ENCODE measurements at regions not wholly inside any gene's neighbourhood (a gene's known extent, or its start where the extent isn't known, plus 50 kb on each side); places are given as distances from the start of the nearest gene placed in this dataset.
"Not testable (repeated sequence)": the region's sequence is repeated elsewhere in the genome, so short reads cannot be mapped to it uniquely, and the experiment has no call there.

GRCh38 chr21:35730325-35730724 is 330.0 kb downstream of the SETD4 start:
- Mint-ChIP-seq H3K4me3 (no peak overlapping the region), H3K4me1 (no peaks in the 10 kb centered on the region), H3K9me3 (peaks cover 0 to 2% of the 10 kb centered on the region in 2 donors), H3K36me3 (peaks cover 0 to 1% of the 10 kb centered on the region in 2 donors), H3K27me3 (peaks cover 44 to 77% of the 10 kb centered on the region in 2 donors), H3K27ac (no peak overlapping the region)
- DNase-seq, result no peak
- ATAC-seq (replicated peaks), result no peak

- ATAC-seq (replicated peaks) (no peak), DNase-seq (no peak)
- Mint-ChIP-seq H3K27ac (no peak overlapping the region), H3K4me3 (no peak overlapping the region), H3K27me3 (peaks cover 44 to 76% of the 10 kb centered on the region in 2 donors), H3K4me1 (no peaks in the 10 kb centered on the region), H3K9me3 (peaks cover 0 to 4% of the 10 kb centered on the region in 2 donors), H3K36me3 (peaks cover 0 to 1% of the 10 kb centered on the region in 2 donors)
Measured at GRCh38 chr21:35727830-35728229, 332.5 kb downstream of the SETD4 start.

- Mint-ChIP-seq H3K4me1 (peaks cover 0 to 8% of the 10 kb centered on the region in 2 donors), H3K27ac (no peak overlapping the region), H3K36me3 (peaks cover 0 to 1% of the 10 kb centered on the region in 2 donors), H3K4me3 (no peak overlapping the region), H3K27me3 (peaks cover 45 to 64% of the 10 kb centered on the region in 2 donors), H3K9me3 (peaks cover 5 to 10% of the 10 kb centered on the region in 2 donors)
- ATAC-seq (replicated peaks) (no peak), DNase-seq (no peak)
Measured at GRCh38 chr21:35724156-35724555, 336.2 kb downstream of the SETD4 start.

GRCh38 chr21:35721701-35722100 is 338.6 kb downstream of the SETD4 start:
- H3K27ac Mint-ChIP-seq, result no peak overlapping the region
- H3K36me3 Mint-ChIP-seq, result peaks cover 0 to 1% of the 10 kb centered on the region in 2 donors
- no peak overlapping the region for H3K4me3 Mint-ChIP-seq
- peaks cover 34 to 49% of the 10 kb centered on the region in 2 donors for H3K27me3 Mint-ChIP-seq
- ATAC-seq (replicated peaks) (no peak), DNase-seq (no peak)
- H3K4me1 Mint-ChIP-seq, result peaks cover 0 to 8% of the 10 kb centered on the region in 2 donors
- H3K9me3 Mint-ChIP-seq, result peaks cover 5 to 10% of the 10 kb centered on the region in 2 donors

- no peaks in the 10 kb centered on the region for H3K36me3 Mint-ChIP-seq
- peak; percentile 49 to 53 for ATAC-seq (replicated peaks)
- H3K4me1 Mint-ChIP-seq, result peaks cover 0 to 8% of the 10 kb centered on the region in 2 donors
- peaks cover 31 to 56% of the 10 kb centered on the region in 2 donors for H3K27me3 Mint-ChIP-seq
- H3K4me3 Mint-ChIP-seq, result peak overlapping the region in 1 of 2 donors; percentile 10
- no peak for DNase-seq
- no peak overlapping the region for H3K27ac Mint-ChIP-seq
- H3K9me3 Mint-ChIP-seq, result peaks cover 5 to 7% of the 10 kb centered on the region in 2 donors
Measured at GRCh38 chr21:35720208-35720731, 340.1 kb downstream of the SETD4 start.

GRCh38 chr21:35719080-35719479 is 341.2 kb downstream of the SETD4 start:
- Mint-ChIP-seq H3K36me3 (no peaks in the 10 kb centered on the region), H3K27me3 (peaks cover 32 to 51% of the 10 kb centered on the region in 2 donors), H3K27ac (no peak overlapping the region), H3K9me3 (peaks cover 5 to 7% of the 10 kb centered on the region in 2 donors), H3K4me3 (no peak overlapping the region), H3K4me1 (peaks cover 0 to 8% of the 10 kb centered on the region in 2 donors)
- ATAC-seq (replicated peaks), result no peak
- DNase-seq, result no peak

GRCh38 chr21:35716876-35717565 is 343.3 kb downstream of the SETD4 start:
- Mint-ChIP-seq H3K27ac (no peak overlapping the region), H3K36me3 (no peaks in the 10 kb centered on the region), H3K9me3 (peaks cover 3% of the 10 kb centered on the region in 2 donors), H3K4me3 (no peak overlapping the region), H3K4me1 (peaks cover 0 to 8% of the 10 kb centered on the region in 2 donors), H3K27me3 (peaks cover 29 to 42% of the 10 kb centered on the region in 2 donors)
- no peak for DNase-seq
- no peak for ATAC-seq (replicated peaks)

- peaks cover 21 to 42% of the 10 kb centered on the region in 2 donors for H3K27me3 Mint-ChIP-seq
- no peaks in the 10 kb centered on the region for H3K4me1 Mint-ChIP-seq
- no peaks in the 10 kb centered on the region for H3K9me3 Mint-ChIP-seq
- no peak for DNase-seq
- ATAC-seq (replicated peaks), result no peak
- no peaks in the 10 kb centered on the region for H3K36me3 Mint-ChIP-seq
- no peak overlapping the region for H3K4me3 Mint-ChIP-seq
- H3K27ac Mint-ChIP-seq, result no peak overlapping the region
Measured at GRCh38 chr21:35713914-35714313, 346.4 kb downstream of the SETD4 start.

- Mint-ChIP-seq H3K9me3 (no peaks in the 10 kb centered on the region), H3K36me3 (no peaks in the 10 kb centered on the region)
Measured at GRCh38 chr21:35711661-35712060, 348.7 kb downstream of the SETD4 start.

GRCh38 chr21:35711213-35711612 is 349.1 kb downstream of the SETD4 start:
- H3K4me1 Mint-ChIP-seq, result no peaks in the 10 kb centered on the region
- no peak overlapping the region for H3K27ac Mint-ChIP-seq
- ATAC-seq (replicated peaks), result no peak
- DNase-seq, result no peak
- no peaks in the 10 kb centered on the region for H3K9me3 Mint-ChIP-seq
- H3K4me3 Mint-ChIP-seq, result no peak overlapping the region
- peaks cover 21 to 43% of the 10 kb centered on the region in 2 donors for H3K27me3 Mint-ChIP-seq
- H3K36me3 Mint-ChIP-seq, result no peaks in the 10 kb centered on the region

More at GRCh38 chr21:35711661-35712060, 348.7 kb downstream of the SETD4 start:
- H3K27ac Mint-ChIP-seq, result no peak overlapping the region
- H3K4me3 Mint-ChIP-seq, result no peak overlapping the region
- no peak for ATAC-seq (replicated peaks)
- no peaks in the 10 kb centered on the region for H3K4me1 Mint-ChIP-seq
- DNase-seq, result no peak
- H3K27me3 Mint-ChIP-seq, result peaks cover 21 to 42% of the 10 kb centered on the region in 2 donors

- not testable (repeated sequence) for H3K9me3 Mint-ChIP-seq; H3K4me3 Mint-ChIP-seq; DNase-seq; ATAC-seq (replicated peaks); H3K4me1 Mint-ChIP-seq; H3K36me3 Mint-ChIP-seq; H3K27ac Mint-ChIP-seq
- peaks cover 21 to 41% of the 10 kb centered on the region in 2 donors for H3K27me3 Mint-ChIP-seq
Measured at GRCh38 chr21:35709990-35710389, 350.3 kb downstream of the SETD4 start.

- H3K27me3 Mint-ChIP-seq, result peaks cover 25 to 53% of the 10 kb centered on the region in 2 donors
- no peaks in the 10 kb centered on the region for H3K36me3 Mint-ChIP-seq
- no peaks in the 10 kb centered on the region for H3K9me3 Mint-ChIP-seq
- no peak overlapping the region for H3K27ac Mint-ChIP-seq
- no peaks in the 10 kb centered on the region for H3K4me1 Mint-ChIP-seq
- ATAC-seq (replicated peaks) (no peak), DNase-seq (no peak)
- no peak overlapping the region for H3K4me3 Mint-ChIP-seq
Measured at GRCh38 chr21:35705888-35706287, 354.4 kb downstream of the SETD4 start.

GRCh38 chr21:35705237-35705887 is 355.0 kb downstream of the SETD4 start:
- Mint-ChIP-seq H3K4me1 (no peaks in the 10 kb centered on the region), H3K36me3 (no peaks in the 10 kb centered on the region), H3K4me3 (no peak overlapping the region), H3K9me3 (no peaks in the 10 kb centered on the region), H3K27ac (no peak overlapping the region), H3K27me3 (peaks cover 29 to 54% of the 10 kb centered on the region in 2 donors)
- ATAC-seq (replicated peaks) (no peak), DNase-seq (no peak)

- peaks cover 29 to 50% of the 10 kb centered on the region in 2 donors for H3K27me3 Mint-ChIP-seq
- DNase-seq (no peak), ATAC-seq (replicated peaks) (no peak)
- H3K9me3 Mint-ChIP-seq, result no peaks in the 10 kb centered on the region
- H3K4me3 Mint-ChIP-seq, result no peak overlapping the region
- H3K4me1 Mint-ChIP-seq, result no peaks in the 10 kb centered on the region
- no peaks in the 10 kb centered on the region for H3K36me3 Mint-ChIP-seq
- H3K27ac Mint-ChIP-seq, result no peak overlapping the region
Measured at GRCh38 chr21:35703704-35704103, 356.6 kb downstream of the SETD4 start.

GRCh38 chr21:35699361-35699760 is 361.0 kb downstream of the SETD4 start:
- Mint-ChIP-seq H3K27me3 (peaks cover 21 to 29% of the 10 kb centered on the region in 2 donors), H3K27ac (no peak overlapping the region), H3K4me3 (no peak overlapping the region), H3K36me3 (no peaks in the 10 kb centered on the region), H3K4me1 (no peaks in the 10 kb centered on the region), H3K9me3 (no peaks in the 10 kb centered on the region)
- ATAC-seq (replicated peaks) (no peak), DNase-seq (no peak)

All from stimulated activated naive B cell treated with anti-CD40 and anti-IgM and Interleukin-4, amounts not matched to agents 10 μg/mL and 1 μg/mL and 100 μg/mL, for 72 hours (primary cell).